GM10248 (cell line): ENCODE measurements at regions not wholly inside any gene's neighbourhood (a gene's known extent, or its start where the extent isn't known, plus 50 kb on each side); places are given as distances from the start of the nearest gene placed in this dataset.

Experiments used
- CTCF ChIA-PET: fragments of 300-600 bp; sonication (Branson Sonifier 250); formaldehyde crosslinking; extraction: SDS; loops from one replicate; lab custom pipeline; 2021; ENCODE audit warnings: antibody characterized with exemption; lab: Yijun Ruan, JAX
- POLR2A ChIA-PET: fragments of 350-650 bp; sonication (Branson Sonifier 250); formaldehyde crosslinking; extraction: SDS; loops from one replicate; lab custom pipeline; 2020; ENCODE audit warnings: antibody characterized with exemption; lab: Yijun Ruan, JAX
- DNase-seq: peaks from one replicate; pipeline ENCODE4 v3.0.0; 2012; ENCODE audit errors: extremely low spot score
- TF ChIP-seq, protein P1 (sequence below): IDR thresholded peaks from 2 replicates; pipeline ENCODE4 v1.5.1; 2012; ENCODE audit warnings: mild to moderate bottlenecking, low read depth; ENCODE audit errors: extremely low read depth, missing control alignments, control extremely low read depth

DNA sequence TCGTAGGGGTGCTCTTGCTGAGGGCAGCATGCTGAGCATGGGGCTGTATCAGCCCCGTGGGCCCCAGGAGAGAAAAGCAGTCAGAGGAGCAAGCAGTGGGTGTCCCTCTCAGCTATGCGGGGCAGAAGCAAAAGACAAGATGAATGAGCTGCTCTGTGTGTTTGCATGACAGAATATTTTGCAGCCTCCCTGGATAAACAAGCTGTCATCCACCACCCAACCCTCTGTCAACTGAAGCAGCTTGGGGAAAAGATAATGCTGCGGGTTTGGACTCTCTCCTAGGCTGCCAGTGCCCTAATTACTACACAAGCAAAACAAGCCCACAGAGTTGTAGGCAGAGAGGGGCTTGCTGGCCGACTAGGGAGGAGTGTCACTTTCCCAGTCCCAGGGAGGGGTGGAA lies 82.3 kb upstream of the PTPRT start:
- TF ChIP-seq, protein P1, sequence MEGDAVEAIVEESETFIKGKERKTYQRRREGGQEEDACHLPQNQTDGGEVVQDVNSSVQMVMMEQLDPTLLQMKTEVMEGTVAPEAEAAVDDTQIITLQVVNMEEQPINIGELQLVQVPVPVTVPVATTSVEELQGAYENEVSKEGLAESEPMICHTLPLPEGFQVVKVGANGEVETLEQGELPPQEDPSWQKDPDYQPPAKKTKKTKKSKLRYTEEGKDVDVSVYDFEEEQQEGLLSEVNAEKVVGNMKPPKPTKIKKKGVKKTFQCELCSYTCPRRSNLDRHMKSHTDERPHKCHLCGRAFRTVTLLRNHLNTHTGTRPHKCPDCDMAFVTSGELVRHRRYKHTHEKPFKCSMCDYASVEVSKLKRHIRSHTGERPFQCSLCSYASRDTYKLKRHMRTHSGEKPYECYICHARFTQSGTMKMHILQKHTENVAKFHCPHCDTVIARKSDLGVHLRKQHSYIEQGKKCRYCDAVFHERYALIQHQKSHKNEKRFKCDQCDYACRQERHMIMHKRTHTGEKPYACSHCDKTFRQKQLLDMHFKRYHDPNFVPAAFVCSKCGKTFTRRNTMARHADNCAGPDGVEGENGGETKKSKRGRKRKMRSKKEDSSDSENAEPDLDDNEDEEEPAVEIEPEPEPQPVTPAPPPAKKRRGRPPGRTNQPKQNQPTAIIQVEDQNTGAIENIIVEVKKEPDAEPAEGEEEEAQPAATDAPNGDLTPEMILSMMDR: no peak
- DNase-seq: no peak
- POLR2A ChIA-PET: no interaction called here
- CTCF ChIA-PET: no interaction called here

DNA sequence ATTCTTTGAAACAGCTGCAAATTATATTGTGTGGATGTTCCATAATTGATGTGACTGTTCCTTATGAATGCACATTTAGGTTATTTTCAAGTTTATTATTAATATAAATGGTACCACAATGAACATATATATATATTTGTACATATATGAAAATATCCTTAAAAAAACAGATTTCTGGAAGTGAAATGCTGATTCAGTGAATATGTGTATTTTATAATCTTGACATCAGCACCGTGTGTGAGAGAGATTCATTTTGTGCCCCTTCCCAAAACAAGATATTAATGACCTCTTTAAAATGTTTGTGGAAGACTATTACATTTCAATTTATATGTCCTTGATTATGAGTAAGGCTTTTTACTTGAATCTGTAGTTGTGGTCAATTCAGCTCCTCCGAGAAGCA lies 75.7 kb upstream of the PTPRT start:
- ChIA-PET CTCF (interaction anchor here (0.8 to 1.0 kb wide), 3 partner anchors 12 to 33 kb away, joined by 3 read pairs; no protein-coding TSS in a partner anchor), POLR2A (no interaction called here)
- no peak for DNase-seq
- TF ChIP-seq, protein P1: no peak

DNA sequence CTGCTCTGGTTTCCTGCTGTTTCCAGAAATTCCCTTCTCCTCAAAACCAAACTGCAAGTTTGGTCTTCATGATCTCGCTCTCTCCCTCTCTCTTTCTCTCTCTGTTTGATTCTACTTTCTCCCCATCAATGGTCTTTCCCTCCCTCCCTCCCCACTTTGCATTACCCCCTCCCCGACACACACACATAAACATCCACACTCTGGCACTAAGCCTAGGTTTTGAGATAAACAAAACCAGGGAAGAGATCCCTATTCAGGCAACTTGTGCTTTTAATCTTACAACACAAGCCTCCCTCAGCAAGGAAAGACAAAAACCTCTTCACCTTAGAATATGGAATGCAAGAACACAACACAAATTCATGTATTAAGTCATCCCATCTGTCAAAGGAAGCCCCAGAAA lies 73.5 kb upstream of the PTPRT start:
- TF ChIP-seq, protein P1: no peak
- DNase-seq: no peak
- POLR2A ChIA-PET: no interaction called here

DNA sequence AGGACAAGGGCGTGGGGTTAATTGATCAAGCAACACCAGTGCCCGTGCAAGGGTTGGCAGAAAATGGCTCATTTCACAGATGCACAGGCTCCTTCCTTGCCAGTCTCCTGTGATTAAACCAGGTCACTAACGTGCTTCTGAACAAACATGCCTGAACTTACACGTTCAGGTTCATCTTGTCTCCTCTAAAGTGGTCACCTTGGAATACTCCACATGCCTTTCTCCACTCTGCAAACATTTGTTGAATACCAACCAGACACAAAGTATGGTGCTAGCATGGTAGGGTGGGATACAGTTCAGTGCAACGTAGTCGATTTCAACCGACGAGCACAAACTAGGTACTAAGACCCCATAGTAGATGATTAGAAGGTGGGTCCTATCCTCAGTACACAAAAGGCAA lies 72.6 kb upstream of the PTPRT start:
- no peak for DNase-seq
- POLR2A ChIA-PET: no interaction called here
- TF ChIP-seq, protein P1: no peak
- CTCF ChIA-PET: interaction anchor here (1.2 kb wide), 1 partner anchor 11 kb away, joined by 4 read pairs; no protein-coding TSS in a partner anchor

More for the DNA sequence above, 73.5 kb upstream of the PTPRT start:
- CTCF ChIA-PET: no interaction called here

DNA sequence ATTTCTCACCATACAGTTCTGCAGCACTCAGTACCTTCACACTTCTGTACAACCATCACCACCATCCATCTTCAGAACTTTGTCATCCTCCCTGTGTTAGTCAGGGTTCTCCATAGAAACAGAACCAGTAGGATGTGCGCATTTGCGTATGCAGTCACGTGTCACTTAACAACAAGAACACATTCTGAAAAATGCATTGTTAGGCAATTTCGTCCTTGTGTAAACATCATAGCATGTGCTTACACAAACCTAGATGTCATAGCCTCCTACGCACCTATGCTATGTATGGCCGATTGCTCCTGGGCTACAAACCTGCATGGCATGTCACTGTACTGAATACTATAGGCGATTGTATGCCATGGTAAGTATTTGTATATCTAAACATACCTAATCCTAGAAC lies 66.2 kb upstream of the PTPRT start:
- CTCF ChIA-PET: no interaction called here
- POLR2A ChIA-PET: no interaction called here
- TF ChIP-seq, protein P1: no peak
- DNase-seq: no peak

DNA sequence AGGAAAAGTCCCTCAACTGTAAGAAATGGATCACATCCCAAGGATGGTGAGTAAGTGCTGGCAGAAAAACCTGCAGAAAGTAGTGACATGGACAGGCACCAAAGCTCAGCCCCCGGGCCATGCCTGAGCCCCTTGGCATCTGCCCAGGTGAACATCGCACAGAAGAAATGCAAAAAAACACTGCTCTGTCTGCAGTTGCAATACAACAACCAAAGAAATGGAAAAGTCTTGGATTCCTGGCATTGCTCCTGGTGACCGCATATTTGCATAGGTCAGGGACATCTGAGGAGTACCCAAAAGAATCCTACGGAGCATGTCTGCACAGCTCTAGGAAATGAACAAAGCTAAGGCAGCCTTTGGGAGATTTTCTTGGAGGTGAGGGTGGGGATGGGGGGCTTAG lies 63.1 kb upstream of the PTPRT start:
- ChIA-PET CTCF (interaction anchor here (1.1 kb wide), 1 partner anchor 12 kb away, joined by 3 read pairs; no protein-coding TSS in a partner anchor), POLR2A (no interaction called here)
- TF ChIP-seq, protein P1: no peak
- DNase-seq: no peak
